ENCODE measurements at regions not wholly inside any gene's neighbourhood (a gene's known extent, or its start where the extent isn't known, plus 50 kb on each side); places are given as distances from the start of the nearest gene placed in this dataset.

DNA sequence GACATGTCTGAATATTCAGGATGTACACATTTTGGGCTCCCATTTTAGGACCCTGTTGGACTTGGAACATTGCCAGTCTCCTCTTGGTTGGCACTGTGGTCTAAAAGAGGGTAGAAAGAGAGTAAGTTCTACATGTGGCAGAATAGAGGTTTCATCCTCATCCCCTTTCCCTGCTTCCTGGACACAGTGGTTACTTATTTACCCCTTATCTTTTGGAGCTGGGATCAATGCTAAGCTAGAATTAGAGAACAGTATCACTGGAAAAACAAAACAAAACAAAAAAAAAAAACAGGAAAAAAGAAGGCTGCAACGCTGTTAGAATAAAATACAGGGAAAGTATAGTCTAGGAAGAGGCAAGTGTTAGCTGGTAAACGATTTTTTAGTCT is 790.6 kb downstream of the MAFB start:
- peaks cover 2% of the 10 kb centered on the region for H3K4me1 Mint-ChIP-seq (ENCODE audit: low read depth)
- no peaks in the 10 kb centered on the region for H3K36me3 Mint-ChIP-seq (ENCODE audit: insufficient read depth)
- no peak overlapping the region for H3K27ac Mint-ChIP-seq
- H3K9me3 Mint-ChIP-seq (ENCODE audit: low read depth), result no peaks in the 10 kb centered on the region
- no peaks in the 10 kb centered on the region for H3K27me3 Mint-ChIP-seq
- H3K4me3 Mint-ChIP-seq (ENCODE audit: low read depth), result no peak overlapping the region
- TF ChIP-seq CTCF (IDR thresholded peaks at IDR 0.05; ENCODE audit: unreplicated experiment), result no peak
- DNase-seq (ENCODE audit: low spot score, unreplicated experiment), result no peak

- H3K27ac Mint-ChIP-seq, result no peak overlapping the region
- TF ChIP-seq CTCF (IDR thresholded peaks at IDR 0.05; ENCODE audit: unreplicated experiment), result no peak
- H3K4me1 Mint-ChIP-seq (ENCODE audit: low read depth), result peaks cover 2% of the 10 kb centered on the region
These were observed 791.1 kb downstream of the MAFB start for GRCh38 chr20:39897781-39898466.

GRCh38 chr20:39897058-39897457 is 792.0 kb downstream of the MAFB start:
- no peaks in the 10 kb centered on the region for H3K36me3 Mint-ChIP-seq (ENCODE audit: insufficient read depth)
- no peak overlapping the region for H3K27ac Mint-ChIP-seq
- DNase-seq (ENCODE audit: low spot score, unreplicated experiment), result no peak
- peaks cover 2% of the 10 kb centered on the region for H3K4me1 Mint-ChIP-seq (ENCODE audit: low read depth)
- no peaks in the 10 kb centered on the region for H3K9me3 Mint-ChIP-seq (ENCODE audit: low read depth)
- H3K27me3 Mint-ChIP-seq, result no peaks in the 10 kb centered on the region
- no peak for TF ChIP-seq CTCF (IDR thresholded peaks at IDR 0.05; ENCODE audit: unreplicated experiment)
- H3K4me3 Mint-ChIP-seq (ENCODE audit: low read depth), result no peak overlapping the region

More at GRCh38 chr20:39897781-39898466, 791.1 kb downstream of the MAFB start:
- no peaks in the 10 kb centered on the region for H3K36me3 Mint-ChIP-seq (ENCODE audit: insufficient read depth)
- no peak for DNase-seq (ENCODE audit: low spot score, unreplicated experiment)
- no peaks in the 10 kb centered on the region for H3K27me3 Mint-ChIP-seq
- no peaks in the 10 kb centered on the region for H3K9me3 Mint-ChIP-seq (ENCODE audit: low read depth)
- H3K4me3 Mint-ChIP-seq (ENCODE audit: low read depth), result no peak overlapping the region

- no peaks in the 10 kb centered on the region for H3K27me3 Mint-ChIP-seq
These were observed 795.0 kb downstream of the MAFB start for GRCh38 chr20:39894067-39894466.

DNA sequence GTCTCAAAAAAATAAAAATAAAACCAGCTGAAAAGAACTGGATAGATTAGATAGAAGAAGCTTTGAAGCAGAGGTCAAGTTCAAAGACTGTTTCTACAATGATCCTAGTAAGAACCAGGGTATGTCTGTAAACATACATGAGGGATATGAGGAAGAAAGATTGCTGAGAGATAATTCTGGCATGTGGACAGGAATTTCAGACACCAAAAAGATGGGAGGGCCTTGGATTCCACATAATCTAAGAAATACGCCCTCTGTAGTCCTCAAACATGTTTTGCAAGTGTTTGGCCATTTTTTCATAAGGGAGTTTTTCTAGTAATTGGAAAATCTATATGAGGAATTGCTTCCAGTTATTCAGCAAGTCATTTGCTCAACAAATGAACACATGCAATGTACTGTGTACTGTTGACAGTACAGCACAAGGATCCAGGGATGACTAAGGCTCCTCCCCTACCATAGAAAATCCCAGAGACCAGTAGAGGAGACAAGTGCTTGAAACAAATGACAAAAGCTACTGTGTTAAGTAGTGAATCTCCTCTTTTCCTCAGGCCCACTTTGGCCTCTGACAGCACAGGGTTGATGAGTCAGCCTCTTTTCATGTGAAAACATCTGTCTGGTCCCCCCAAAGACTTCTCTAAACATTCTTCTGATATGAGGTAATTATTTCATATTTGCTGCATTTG is 795.9 kb downstream of the MAFB start:
- Mint-ChIP-seq H3K4me3 (ENCODE audit: low read depth) (no peak overlapping the region), H3K4me1 (ENCODE audit: low read depth) (no peaks in the 10 kb centered on the region), H3K9me3 (ENCODE audit: low read depth) (no peaks in the 10 kb centered on the region), H3K27me3 (no peaks in the 10 kb centered on the region), H3K27ac (no peak overlapping the region), H3K36me3 (ENCODE audit: insufficient read depth) (no peaks in the 10 kb centered on the region)
- no peak for TF ChIP-seq CTCF (IDR thresholded peaks at IDR 0.05; ENCODE audit: unreplicated experiment)
- DNase-seq (ENCODE audit: low spot score, unreplicated experiment), result no peak

More at GRCh38 chr20:39894067-39894466, 795.0 kb downstream of the MAFB start:
- Mint-ChIP-seq H3K36me3 (ENCODE audit: insufficient read depth) (no peaks in the 10 kb centered on the region), H3K4me1 (ENCODE audit: low read depth) (peaks cover 2% of the 10 kb centered on the region), H3K27ac (no peak overlapping the region), H3K4me3 (ENCODE audit: low read depth) (no peak overlapping the region), H3K9me3 (ENCODE audit: low read depth) (no peaks in the 10 kb centered on the region)
- DNase-seq (ENCODE audit: low spot score, unreplicated experiment), result no peak
- TF ChIP-seq CTCF (IDR thresholded peaks at IDR 0.05; ENCODE audit: unreplicated experiment), result no peak

All from progenitor cell of endocrine pancreas (in vitro differentiated cells).